GM23248 (cell line): ENCODE measurements at regions not wholly inside any gene's neighbourhood (a gene's known extent, or its start where the extent isn't known, plus 50 kb on each side); places are given as distances from the start of the nearest gene placed in this dataset.

Experiments
- DNase-seq: peaks from one replicate; pipeline ENCODE4 v3.0.0-alpha.2; 2015
- H2AFZ ChIP-seq: fragments of 200-600 bp; sonication (generic); 2 replicates; pipeline ENCODE4 v1.6.1; 2016; ENCODE audit warnings: antibody characterized with exemption
- H3F3A ChIP-seq: fragments of 200-600 bp; sonication (generic); 2 replicates; pipeline ENCODE4 v1.6.1; 2016; ENCODE audit warnings: mild to moderate bottlenecking, antibody characterized with exemption, mixed run types; ENCODE audit not compliant: insufficient read depth
- H3K27ac ChIP-seq: fragments of 200-600 bp; sonication (generic); 2 replicates; pipeline ENCODE4 v1.5.1; 2016; ENCODE audit warnings: mild to moderate bottlenecking
- H3K27me3 ChIP-seq: fragments of 200-600 bp; sonication (generic); replicated peaks from 2 replicates; pipeline ENCODE4 v1.6.1; 2016; ENCODE audit warnings: mild to moderate bottlenecking; ENCODE audit not compliant: insufficient read depth
- H3K36me3 ChIP-seq: fragments of 200-600 bp; sonication (generic); 2 replicates; pipeline ENCODE4 v1.6.1; 2016; ENCODE audit warnings: low read depth, mild to moderate bottlenecking
- H3K4me1 ChIP-seq: fragments of 200-600 bp; sonication (generic); 2 replicates; pipeline ENCODE4 v1.6.1; 2016; ENCODE audit warnings: mild to moderate bottlenecking; ENCODE audit not compliant: insufficient read depth
- H3K4me2 ChIP-seq: fragments of 200-600 bp; sonication (generic); one replicate; pipeline ENCODE4 v1.6.1; 2016; ENCODE audit warnings: mild to moderate bottlenecking; ENCODE audit not compliant: unreplicated experiment
- H3K4me3 ChIP-seq: fragments of 200-600 bp; sonication (generic); 2 replicates; pipeline ENCODE4 v1.5.1; 2016; ENCODE audit warnings: mild to moderate bottlenecking
- H3K79me2 ChIP-seq: fragments of 200-600 bp; sonication (generic); 2 replicates; pipeline ENCODE4 v1.6.1; 2016; ENCODE audit warnings: mild to moderate bottlenecking; ENCODE audit not compliant: insufficient read depth
- H3K9ac ChIP-seq: fragments of 200-600 bp; sonication (generic); 2 replicates; pipeline ENCODE4 v1.6.1; 2016; ENCODE audit warnings: mild to moderate bottlenecking
- H3K9me2 ChIP-seq: fragments of 200-600 bp; sonication (generic); 2 replicates; pipeline ENCODE4 v1.6.1; 2016; ENCODE audit warnings: mixed run types, mild to moderate bottlenecking, moderate library complexity; ENCODE audit not compliant: insufficient read depth
- H3K9me3 ChIP-seq: fragments of 200-600 bp; sonication (generic); one replicate; pipeline ENCODE4 v1.6.1; 2017; ENCODE audit warnings: low read depth
- H4K20me1 ChIP-seq: fragments of 200-600 bp; sonication (generic); 2 replicates; pipeline ENCODE4 v1.6.0; 2016; ENCODE audit not compliant: insufficient read depth
- EZH2 ChIP-seq: fragments of 200-600 bp; sonication (generic); IDR thresholded peaks from 2 replicates; pipeline ENCODE4 v1.6.1; 2018; ENCODE audit warnings: antibody characterized with exemption, mild to moderate bottlenecking; ENCODE audit not compliant: insufficient read depth, poor library complexity, severe bottlenecking
- EZH2phosphoT487 ChIP-seq: fragments of 200-600 bp; sonication (generic); IDR thresholded peaks from 2 replicates; pipeline ENCODE4 v1.6.1; 2018; ENCODE audit warnings: antibody characterized with exemption, moderate library complexity, mild to moderate bottlenecking, low read depth; ENCODE audit not compliant: insufficient read depth
- WGBS, 2 experiments: methylation state at CpG; one replicate each; pipeline ENCODE4 v1.1.6; 2015 to 2017; ENCODE audit warnings: low lambda C conversion rate in 2 of 2, low coverage in 1 of 2; ENCODE audit errors: missing lambda C conversion rate in 2 of 2; 5-methylcytosine and 5-hydroxymethylcytosine counted together
- in situ Hi-C: fragments of 300-500 bp; cut with MboI; formaldehyde crosslinking; loops from 2 replicates; pipeline ENCODE4 v1.15.0; 2020

DNA sequence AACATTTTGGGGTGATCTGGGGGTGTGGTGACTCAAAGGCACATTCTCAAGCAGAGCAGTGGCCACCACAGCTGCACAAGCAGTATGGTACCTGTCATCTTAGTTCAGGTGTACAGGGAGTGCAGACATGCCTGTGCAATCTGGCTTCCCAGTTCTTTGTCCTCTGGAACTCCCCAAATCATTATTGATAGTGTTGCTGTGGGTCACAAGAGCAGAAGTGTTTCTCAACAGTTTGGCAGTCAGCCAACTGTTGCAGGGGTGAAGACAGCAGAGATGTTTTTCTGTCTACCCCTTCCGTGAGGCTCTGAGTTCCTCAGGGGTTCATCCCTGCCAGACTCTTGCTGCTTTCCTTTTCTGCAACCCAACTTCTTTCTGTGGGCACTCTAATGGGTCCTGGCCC is 206.5 kb upstream of the ZSWIM2 start:
- no peaks in the 10 kb centered on the region for H3K36me3 ChIP-seq
- in situ Hi-C loops, result no loop called here
- 12 to 39% methylated on average over 1 of the region's 1 CpG for WGBS, 2 experiments

DNA sequence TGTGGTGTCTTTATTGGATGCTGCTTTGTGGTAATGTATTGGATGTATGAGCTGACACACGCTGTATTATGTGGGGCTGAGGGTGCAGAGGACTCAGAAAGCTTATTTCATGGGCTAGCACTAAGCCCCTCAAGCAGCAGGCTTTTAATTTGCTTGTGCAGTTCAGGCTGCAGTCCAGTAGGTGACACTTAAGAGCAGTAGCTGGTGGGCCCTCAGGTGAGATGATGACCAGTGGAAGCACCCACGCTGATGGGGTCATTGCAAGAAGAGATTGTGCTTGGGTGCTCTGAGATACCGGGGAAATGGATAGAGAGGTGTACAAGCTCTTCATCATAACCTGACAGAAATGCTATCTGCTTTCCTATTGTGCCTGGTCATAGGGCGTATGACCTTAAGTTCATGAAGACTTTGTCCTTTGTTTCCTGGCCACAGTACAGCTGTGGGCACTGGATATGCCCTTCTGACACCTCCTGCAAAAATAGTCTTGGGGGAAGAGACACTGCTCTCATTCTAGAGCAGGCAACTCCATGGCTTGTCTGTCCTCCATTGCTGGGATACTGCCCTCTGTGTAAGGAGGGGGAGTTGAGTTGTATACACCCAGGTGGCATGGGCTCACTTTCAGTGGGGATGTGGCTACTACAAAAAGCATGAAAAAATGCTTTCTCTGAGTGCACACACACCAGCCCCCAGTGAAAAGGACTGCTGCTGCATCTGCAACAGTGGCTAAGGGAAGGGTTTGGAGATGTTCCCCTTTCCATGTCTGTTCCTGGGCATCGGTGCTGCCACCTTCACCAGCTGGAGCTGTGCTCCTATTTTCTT is 205.7 kb upstream of the ZSWIM2 start:
- no peaks in the 10 kb centered on the region for H3K27me3 ChIP-seq
- H3K79me2 ChIP-seq, result no peaks in the 10 kb centered on the region
- H3K36me3 ChIP-seq, result no peaks in the 10 kb centered on the region
- H3F3A ChIP-seq, result no peaks in the 10 kb centered on the region
- no peak overlapping the region for H2AFZ ChIP-seq
- no peak overlapping the region for H3K9ac ChIP-seq
- in situ Hi-C loops, result no loop called here
- H3K4me2 ChIP-seq, result no peak overlapping the region
- H3K9me2 ChIP-seq, result no peaks in the 10 kb centered on the region
- H3K4me3 ChIP-seq, result no peak overlapping the region
- no peaks in the 10 kb centered on the region for H3K9me3 ChIP-seq
- no peaks in the 10 kb centered on the region for H3K4me1 ChIP-seq
- DNase-seq, result no peak
- WGBS, 2 experiments, result 46 to 47% methylated on average over 5 of the region's 5 CpGs
- TF ChIP-seq EZH2phosphoT487 (no peak), EZH2 (no peak)
- no peak overlapping the region for H3K27ac ChIP-seq
- no peaks in the 10 kb centered on the region for H4K20me1 ChIP-seq

More for the DNA sequence above, 206.5 kb upstream of the ZSWIM2 start:
- Histone ChIP-seq H3K79me2 (no peaks in the 10 kb centered on the region), H3F3A (no peaks in the 10 kb centered on the region), H2AFZ (no peak overlapping the region), H4K20me1 (no peaks in the 10 kb centered on the region), H3K4me3 (no peak overlapping the region), H3K9ac (no peak overlapping the region), H3K27me3 (no peaks in the 10 kb centered on the region), H3K9me2 (no peaks in the 10 kb centered on the region), H3K4me2 (no peak overlapping the region), H3K9me3 (no peaks in the 10 kb centered on the region), H3K4me1 (no peaks in the 10 kb centered on the region), H3K27ac (no peak overlapping the region)
- no peak for DNase-seq
- TF ChIP-seq EZH2phosphoT487 (no peak), EZH2 (no peak)

DNA sequence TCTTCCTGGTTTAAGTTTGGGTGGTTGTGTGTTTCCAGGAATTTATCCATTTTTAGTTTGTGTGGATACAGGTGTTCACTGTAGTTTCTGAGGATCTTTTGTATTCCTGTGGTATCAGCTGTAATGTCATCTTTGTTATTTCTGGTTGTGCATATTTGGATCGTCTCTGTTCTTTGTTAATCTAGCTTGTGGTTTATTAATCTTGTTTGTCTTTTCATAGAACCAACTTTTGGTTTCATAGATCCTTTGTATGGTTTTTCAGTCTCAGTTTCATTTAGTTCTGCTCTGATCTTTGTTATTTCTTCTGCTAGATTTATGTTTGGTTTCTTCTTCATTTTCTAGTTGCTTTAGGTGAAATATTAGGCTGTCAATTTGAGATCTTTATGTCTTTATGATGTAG is 202.4 kb upstream of the ZSWIM2 start:
- Histone ChIP-seq H2AFZ (no peak overlapping the region), H3K9me3 (no peaks in the 10 kb centered on the region), H3K36me3 (no peaks in the 10 kb centered on the region), H3K4me1 (no peaks in the 10 kb centered on the region), H3K9me2 (no peaks in the 10 kb centered on the region), H3K4me2 (no peak overlapping the region), H3K9ac (no peak overlapping the region), H3K4me3 (no peak overlapping the region), H3K27me3 (no peaks in the 10 kb centered on the region), H3F3A (no peaks in the 10 kb centered on the region), H3K79me2 (no peaks in the 10 kb centered on the region), H3K27ac (no peak overlapping the region), H4K20me1 (no peaks in the 10 kb centered on the region)
- no peak for TF ChIP-seq EZH2phosphoT487
- WGBS, 2 experiments, result 37 to 56% methylated on average over 1 of the region's 1 CpG
- DNase-seq, result no peak
- in situ Hi-C loops, result no loop called here

DNA sequence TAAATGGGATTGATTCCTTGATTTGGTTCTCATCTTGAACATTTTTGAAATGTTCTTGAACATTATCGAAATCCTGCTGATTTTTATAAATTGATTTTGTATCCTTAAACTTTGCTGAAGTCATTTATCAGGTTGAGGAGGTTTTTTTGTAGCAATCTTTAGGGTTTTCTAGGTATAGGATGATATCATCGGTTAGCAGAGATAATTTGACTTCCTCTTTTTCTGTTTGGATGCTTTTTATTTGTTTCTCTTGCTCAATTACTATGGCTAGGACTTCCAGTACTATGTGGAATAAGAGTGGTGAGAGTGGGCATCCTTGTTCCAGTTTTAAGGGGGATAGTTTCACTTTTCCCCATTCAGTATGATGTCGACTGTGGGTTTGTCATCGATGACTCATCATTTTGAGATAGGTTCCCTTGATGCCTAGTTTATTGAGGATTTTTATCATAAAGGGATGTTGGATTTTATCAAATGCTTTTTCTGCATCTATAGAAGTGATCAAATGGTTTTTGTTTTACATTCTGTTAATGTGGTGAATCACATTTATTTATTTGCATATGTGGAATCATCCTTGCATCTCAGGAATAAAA is 201.5 kb upstream of the ZSWIM2 start:
- in situ Hi-C loops, result no loop called here
- Histone ChIP-seq H3K27ac (no peak overlapping the region), H3K27me3 (no peaks in the 10 kb centered on the region), H3K4me2 (no peak overlapping the region), H3F3A (no peaks in the 10 kb centered on the region), H2AFZ (no peak overlapping the region), H3K4me3 (no peak overlapping the region), H3K9me3 (no peaks in the 10 kb centered on the region), H3K9ac (no peak overlapping the region), H4K20me1 (no peaks in the 10 kb centered on the region), H3K36me3 (no peaks in the 10 kb centered on the region), H3K79me2 (no peaks in the 10 kb centered on the region), H3K4me1 (no peaks in the 10 kb centered on the region), H3K9me2 (no peaks in the 10 kb centered on the region)
- no peak for DNase-seq
- 74 to 83% methylated on average over 4 of the region's 4 CpGs for WGBS, 2 experiments
- TF ChIP-seq EZH2, result no peak
- no peak for TF ChIP-seq EZH2phosphoT487
